Ectodermal cell (in vitro differentiated cells): ENCODE measurements at regions not wholly inside any gene's neighbourhood (a gene's known extent, or its start where the extent isn't known, plus 50 kb on each side); places are given as distances from the start of the nearest gene placed in this dataset.

ENCODE experiments used
- H3K27ac ChIP-seq: 2 replicates; pipeline ENCODE4 v1.7.0; 2013; ENCODE audit warnings: mild to moderate bottlenecking, low read depth, low read length; ENCODE audit not compliant: insufficient read depth, poor library complexity, severe bottlenecking
- H3K27me3 ChIP-seq: 2 replicates; pipeline ENCODE4 v1.7.0; 2013; ENCODE audit warnings: mild to moderate bottlenecking, low read length; ENCODE audit not compliant: insufficient read depth, control insufficient read depth, poor library complexity, severe bottlenecking
- H3K36me3 ChIP-seq: one replicate; pipeline ENCODE4 v1.7.0; 2013; ENCODE audit warnings: low read length; ENCODE audit not compliant: control insufficient read depth, insufficient read depth
- H3K4me1 ChIP-seq: one replicate; pipeline ENCODE4 v1.7.0; 2013; ENCODE audit warnings: low read length; ENCODE audit not compliant: control insufficient read depth, insufficient read depth
- H3K4me3 ChIP-seq: 2 replicates; pipeline ENCODE4 v1.7.0; 2013; ENCODE audit warnings: low read depth, low read length, control low read depth; ENCODE audit not compliant: insufficient read depth
- H3K9me3 ChIP-seq: 2 replicates; pipeline ENCODE4 v1.7.0; 2013; ENCODE audit warnings: mild to moderate bottlenecking, low read length, moderate library complexity; ENCODE audit not compliant: control insufficient read depth
- WGBS, 2 experiments: methylation state at CpG; one replicate each; pipeline ENCODE4 v1.1.7; 2013; ENCODE audit warnings: missing lambda C conversion rate in 2 of 2; 5-methylcytosine and 5-hydroxymethylcytosine counted together

- H3K27me3 ChIP-seq = no peaks in the 10 kb centered on the region
- no peaks in the 10 kb centered on the region for H3K4me1 ChIP-seq
- H3K36me3 ChIP-seq = no peaks in the 10 kb centered on the region
- H3K9me3 ChIP-seq = no peaks in the 10 kb centered on the region
- WGBS, 2 experiments = 91 to 100% methylated on average over 5 to 6 of the region's 6 CpGs
- no peak overlapping the region for H3K27ac ChIP-seq
- no peak overlapping the region for H3K4me3 ChIP-seq
These were observed 1432.6 kb upstream of the TENM4 start for GRCh38 chr11:80873310-80873999.

GRCh38 chr11:80872116-80872728 is 1431.4 kb upstream of the TENM4 start:
- H3K27me3 ChIP-seq = no peaks in the 10 kb centered on the region
- H3K27ac ChIP-seq = no peak overlapping the region
- H3K36me3 ChIP-seq = no peaks in the 10 kb centered on the region
- H3K4me3 ChIP-seq = no peak overlapping the region
- H3K9me3 ChIP-seq = no peaks in the 10 kb centered on the region
- H3K4me1 ChIP-seq = no peaks in the 10 kb centered on the region

- 92 to 93% methylated on average over 1 of the region's 1 CpG for WGBS, 2 experiments
- no peaks in the 10 kb centered on the region for H3K4me1 ChIP-seq
- no peak overlapping the region for H3K27ac ChIP-seq
- H3K9me3 ChIP-seq = no peaks in the 10 kb centered on the region
- H3K36me3 ChIP-seq = no peaks in the 10 kb centered on the region
- no peak overlapping the region for H3K4me3 ChIP-seq
- no peaks in the 10 kb centered on the region for H3K27me3 ChIP-seq
These were observed 1428.0 kb upstream of the TENM4 start for GRCh38 chr11:80868831-80869230.

GRCh38 chr11:80862011-80862410 is 1421.2 kb upstream of the TENM4 start:
- no peaks in the 10 kb centered on the region for H3K27me3 ChIP-seq
- H3K4me3 ChIP-seq = no peak overlapping the region
- no peaks in the 10 kb centered on the region for H3K9me3 ChIP-seq
- 95 to 99% methylated on average over 5 of the region's 5 CpGs for WGBS, 2 experiments
- H3K27ac ChIP-seq = no peak overlapping the region
- no peaks in the 10 kb centered on the region for H3K4me1 ChIP-seq
- no peaks in the 10 kb centered on the region for H3K36me3 ChIP-seq

GRCh38 chr11:80861193-80861592 is 1420.4 kb upstream of the TENM4 start:
- Histone ChIP-seq H3K4me1 (no peaks in the 10 kb centered on the region), H3K9me3 (no peaks in the 10 kb centered on the region), H3K27me3 (no peaks in the 10 kb centered on the region), H3K27ac (no peak overlapping the region), H3K36me3 (no peaks in the 10 kb centered on the region), H3K4me3 (no peak overlapping the region)

- H3K9me3 ChIP-seq = no peaks in the 10 kb centered on the region
- H3K4me1 ChIP-seq = no peaks in the 10 kb centered on the region
- H3K4me3 ChIP-seq = no peak overlapping the region
- H3K36me3 ChIP-seq = no peaks in the 10 kb centered on the region
- no peaks in the 10 kb centered on the region for H3K27me3 ChIP-seq
- H3K27ac ChIP-seq = no peak overlapping the region
These were observed 1419.8 kb upstream of the TENM4 start for GRCh38 chr11:80860632-80861031.

GRCh38 chr11:80856066-80856465 is 1415.2 kb upstream of the TENM4 start:
- Histone ChIP-seq H3K4me1 (no peaks in the 10 kb centered on the region), H3K27ac (no peak overlapping the region), H3K27me3 (no peaks in the 10 kb centered on the region), H3K9me3 (no peaks in the 10 kb centered on the region), H3K36me3 (no peaks in the 10 kb centered on the region), H3K4me3 (no peak overlapping the region)
- WGBS, 2 experiments = 88 to 100% methylated on average over 1 of the region's 1 CpG

GRCh38 chr11:80855426-80855825 is 1414.6 kb upstream of the TENM4 start:
- no peaks in the 10 kb centered on the region for H3K36me3 ChIP-seq
- no peak overlapping the region for H3K27ac ChIP-seq
- WGBS, 2 experiments = 91% methylated on average over 4 of the region's 4 CpGs
- no peaks in the 10 kb centered on the region for H3K9me3 ChIP-seq
- no peak overlapping the region for H3K4me3 ChIP-seq
- no peaks in the 10 kb centered on the region for H3K4me1 ChIP-seq
- H3K27me3 ChIP-seq = no peaks in the 10 kb centered on the region

GRCh38 chr11:80849253-80849652 is 1408.4 kb upstream of the TENM4 start:
- H3K9me3 ChIP-seq = no peaks in the 10 kb centered on the region
- H3K27me3 ChIP-seq = no peaks in the 10 kb centered on the region
- H3K27ac ChIP-seq = no peak overlapping the region
- WGBS, 2 experiments = 88 to 95% methylated on average over 2 to 3 of the region's 3 CpGs
- H3K4me3 ChIP-seq = no peak overlapping the region
- no peaks in the 10 kb centered on the region for H3K36me3 ChIP-seq
- no peaks in the 10 kb centered on the region for H3K4me1 ChIP-seq

GRCh38 chr11:80846979-80847378 is 1406.1 kb upstream of the TENM4 start:
- no peaks in the 10 kb centered on the region for H3K36me3 ChIP-seq
- no peak overlapping the region for H3K4me3 ChIP-seq
- no peaks in the 10 kb centered on the region for H3K4me1 ChIP-seq
- no peak overlapping the region for H3K27ac ChIP-seq
- no peaks in the 10 kb centered on the region for H3K27me3 ChIP-seq
- no peaks in the 10 kb centered on the region for H3K9me3 ChIP-seq
- WGBS, 2 experiments = 75 to 78% methylated on average over 3 of the region's 3 CpGs

GRCh38 chr11:80846442-80846841 is 1405.6 kb upstream of the TENM4 start:
- no peaks in the 10 kb centered on the region for H3K4me1 ChIP-seq
- H3K4me3 ChIP-seq = no peak overlapping the region
- H3K27ac ChIP-seq = no peak overlapping the region
- H3K36me3 ChIP-seq = no peaks in the 10 kb centered on the region
- H3K27me3 ChIP-seq = no peaks in the 10 kb centered on the region
- no peaks in the 10 kb centered on the region for H3K9me3 ChIP-seq
